ENCODE measurements at regions not wholly inside any gene's neighbourhood (a gene's known extent, or its start where the extent isn't known, plus 50 kb on each side); places are given as distances from the start of the nearest gene placed in this dataset.

DNA sequence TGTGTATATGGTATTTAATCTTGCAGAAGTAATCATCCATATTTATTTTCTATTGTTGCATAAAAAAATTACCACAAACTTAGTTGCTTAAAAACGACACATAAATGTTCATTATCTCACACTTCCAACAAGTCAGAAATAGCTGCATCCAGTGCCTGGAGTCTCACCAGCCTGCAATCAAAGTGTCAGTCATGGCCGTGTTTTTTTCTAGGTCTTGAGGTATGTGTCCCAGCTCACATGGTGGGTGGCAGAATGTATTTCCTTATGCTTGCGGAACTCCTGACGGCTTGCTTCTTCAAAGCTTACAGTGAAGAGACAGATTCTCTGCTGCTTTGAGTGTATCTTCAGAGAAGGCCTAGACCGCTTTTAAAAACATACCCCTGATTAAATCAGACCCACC, 670.2 kb upstream of the LMO3 start:
- TF ChIP-seq, protein P1, sequence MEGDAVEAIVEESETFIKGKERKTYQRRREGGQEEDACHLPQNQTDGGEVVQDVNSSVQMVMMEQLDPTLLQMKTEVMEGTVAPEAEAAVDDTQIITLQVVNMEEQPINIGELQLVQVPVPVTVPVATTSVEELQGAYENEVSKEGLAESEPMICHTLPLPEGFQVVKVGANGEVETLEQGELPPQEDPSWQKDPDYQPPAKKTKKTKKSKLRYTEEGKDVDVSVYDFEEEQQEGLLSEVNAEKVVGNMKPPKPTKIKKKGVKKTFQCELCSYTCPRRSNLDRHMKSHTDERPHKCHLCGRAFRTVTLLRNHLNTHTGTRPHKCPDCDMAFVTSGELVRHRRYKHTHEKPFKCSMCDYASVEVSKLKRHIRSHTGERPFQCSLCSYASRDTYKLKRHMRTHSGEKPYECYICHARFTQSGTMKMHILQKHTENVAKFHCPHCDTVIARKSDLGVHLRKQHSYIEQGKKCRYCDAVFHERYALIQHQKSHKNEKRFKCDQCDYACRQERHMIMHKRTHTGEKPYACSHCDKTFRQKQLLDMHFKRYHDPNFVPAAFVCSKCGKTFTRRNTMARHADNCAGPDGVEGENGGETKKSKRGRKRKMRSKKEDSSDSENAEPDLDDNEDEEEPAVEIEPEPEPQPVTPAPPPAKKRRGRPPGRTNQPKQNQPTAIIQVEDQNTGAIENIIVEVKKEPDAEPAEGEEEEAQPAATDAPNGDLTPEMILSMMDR (IDR thresholded peaks at IDR 0.05; ENCODE audit: low read length) = no peak
- TF ChIP-seq EZH2phosphoT487 (IDR thresholded peaks at IDR 0.05; ENCODE audit: low read length) = no peak

Data from MM.1S (cell line).